Ovary (tissue), 3 donors: ENCODE measurements at regions not wholly inside any gene's neighbourhood (a gene's known extent, or its start where the extent isn't known, plus 50 kb on each side); places are given as distances from the start of the nearest gene placed in this dataset.

ENCODE experiments used
- CTCF ChIP-seq, 3 donors: fragments of 450-650 bp in 2 of 3; fragments of 200-600 bp in 1 of 3; IDR thresholded peaks; one replicate each; pipeline versions ENCODE4 v1.5.1 to v1.8.0; 2016 to 2022; ENCODE audit warnings: antibody characterized with exemption in 3 of 3, mild to moderate bottlenecking in 1 of 3
- POLR2A ChIP-seq: fragments of 450-650 bp; IDR thresholded peaks from one replicate; pipeline ENCODE4 v1.6.1; 2017; ENCODE audit warnings: antibody characterized with exemption, mild to moderate bottlenecking, moderate library complexity
- donor health status: DM: no; HTN: no; CAD: no.

GRCh38 chr1:213929398-213929797 is 58.4 kb upstream of the PROX1 start:
- TF ChIP-seq CTCF (IDR thresholded peaks at IDR 0.05), result no peak
- TF ChIP-seq POLR2A, result no peak
